NT2/D1 (cell line): ENCODE measurements at regions not wholly inside any gene's neighbourhood (a gene's known extent, or its start where the extent isn't known, plus 50 kb on each side); places are given as distances from the start of the nearest gene placed in this dataset.

ENCODE experiments used
- SUZ12 ChIP-seq: IDR thresholded peaks from 2 replicates; pipeline ENCODE4 v1.6.1; 2011; ENCODE audit not compliant: insufficient read length, insufficient read depth; ENCODE audit errors: extremely low read depth
- YY1 ChIP-seq: IDR thresholded peaks from 2 replicates; pipeline ENCODE4 v1.6.1; 2011; ENCODE audit not compliant: insufficient read length, insufficient read depth

DNA sequence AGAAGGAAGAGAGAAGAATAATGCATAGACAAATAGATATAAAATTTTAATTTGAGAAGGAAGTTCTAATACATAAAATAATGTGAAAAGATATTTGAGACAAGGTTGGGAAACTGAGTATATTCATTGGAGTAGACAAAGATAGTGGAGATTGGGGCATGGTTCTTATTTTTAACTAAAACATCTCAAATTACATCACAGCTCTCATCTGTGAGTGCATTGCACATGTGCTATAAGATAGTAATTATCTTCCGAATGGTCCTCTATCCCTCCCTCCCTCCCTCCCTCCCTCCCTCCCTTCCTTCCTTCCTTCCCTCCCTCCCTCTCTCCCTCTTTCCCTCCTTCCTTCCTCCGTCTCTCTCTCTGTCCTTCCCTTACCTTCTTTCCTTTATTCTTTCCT lies 1104.0 kb upstream of the FLRT2 start:
- TF ChIP-seq YY1 (no peak), SUZ12 (no peak)
